ENCODE measurements at regions not wholly inside any gene's neighbourhood (a gene's known extent, or its start where the extent isn't known, plus 50 kb on each side); places are given as distances from the start of the nearest gene placed in this dataset.

DNA sequence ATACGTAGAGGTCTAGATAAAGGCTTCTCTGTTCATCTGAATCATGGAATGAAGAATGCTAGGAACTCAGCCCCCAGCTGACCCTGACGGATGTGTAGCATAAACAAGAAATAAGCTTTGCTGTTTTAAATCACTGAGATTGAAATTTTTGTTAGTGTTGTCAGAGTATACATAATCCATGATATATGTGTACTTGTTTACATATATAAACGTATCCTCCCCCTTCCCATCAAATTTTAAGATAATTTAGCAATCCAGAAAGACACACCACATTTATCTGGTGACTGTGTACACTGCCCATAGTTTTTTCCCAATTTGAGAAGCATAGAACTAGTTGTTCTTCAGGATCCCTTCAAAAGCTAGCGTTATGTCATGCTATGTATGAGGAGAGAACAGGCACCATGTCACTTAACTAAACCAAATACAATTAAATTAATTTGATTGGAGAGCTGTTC is 80.8 kb upstream of the OSMR start:
- DNase-seq, result no peak

DNA sequence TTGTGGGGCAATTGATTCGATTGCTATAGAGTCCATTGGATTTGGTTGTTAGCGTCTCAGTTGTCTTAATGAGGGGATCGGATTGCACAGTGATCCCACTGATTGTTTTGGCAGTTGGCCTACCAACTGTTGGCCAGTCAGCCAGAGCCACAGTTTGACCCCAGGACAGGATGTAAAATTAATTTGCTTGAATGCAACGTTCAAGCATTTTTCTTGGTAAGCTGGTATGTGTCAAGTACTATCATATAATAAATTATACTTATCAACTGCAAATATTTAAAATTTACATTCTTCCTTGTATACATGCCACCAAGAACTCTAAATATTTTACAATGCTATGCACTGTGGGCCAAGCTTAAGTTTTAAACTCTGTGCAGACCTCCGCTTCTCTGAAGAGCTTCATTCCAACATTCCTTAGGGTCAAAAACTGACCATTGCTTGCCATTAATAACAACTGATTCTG is 80.4 kb upstream of the OSMR start:
- intact Hi-C loops (cut with micrococcal nuclease), result no loop called here
- Histone ChIP-seq H3K79me2 (ENCODE audit: control insufficient read depth, insufficient read depth, low read length) (no peaks in the 10 kb centered on the region), H3K4me3 (ENCODE audit: control extremely low read depth in 1 of 5, extremely low read depth in 1 of 5, insufficient read depth in 1 of 5, low read depth in 2 of 5, low read length in 4 of 5) (no peak overlapping the region), H3K9ac (ENCODE audit: low read length) (no peak overlapping the region), H3K4me2 (replicated peaks; ENCODE audit: low read depth, low read length, poor library complexity, severe bottlenecking) (no peak overlapping the region), H3K27me3 (replicated peaks in 1 of 4; ENCODE audit: control extremely low read depth in 1 of 4, control insufficient read depth in 3 of 4, insufficient read depth in 4 of 4, low read length in 3 of 4) (no peaks in the 10 kb centered on the region), H4K20me1 (ENCODE audit: control insufficient read depth, insufficient read depth, low read length, poor library complexity, severe bottlenecking) (no peaks in the 10 kb centered on the region), H2AFZ (ENCODE audit: insufficient read depth, low read depth, low read length, poor library complexity, severe bottlenecking) (no peak overlapping the region), H3K9me3 (ENCODE audit: control extremely low read depth in 1 of 3, control insufficient read depth in 2 of 3, insufficient read depth in 1 of 3, low read length in 2 of 3) (peaks cover 0 to 5% (median 0%) of the 10 kb centered on the region in 3 donors), H3K36me3 (replicated peaks in 1 of 2; ENCODE audit: control extremely low read depth in 1 of 2, control insufficient read depth in 1 of 2, extremely low read depth in 1 of 2, insufficient read depth in 2 of 2, low read length in 1 of 2) (no peaks in the 10 kb centered on the region), H3K4me1 (ENCODE audit: control insufficient read depth in 2 of 2, insufficient read depth in 2 of 2, low read length in 2 of 2) (no peaks in the 10 kb centered on the region), H3K27ac (ENCODE audit: low read length in 2 of 2) (no peak overlapping the region)
- no peak overlapping the region for H3K27ac Mint-ChIP-seq
- ATAC-seq (ENCODE audit: low read depth) (no peak), DNase-seq (no peak)
- WGBS (ENCODE audit: insufficient coverage), result 95% methylated on average over 3 of the region's 5 CpGs
- ChIA-PET CTCF (no interaction called here), POLR2A (no interaction called here)
- H3K4me3 Mint-ChIP-seq, result no peak overlapping the region
- no peaks in the 10 kb centered on the region for H3K4me1 Mint-ChIP-seq
- H3K9me3 Mint-ChIP-seq (ENCODE audit: insufficient read depth), result peaks cover 4% of the 10 kb centered on the region
- no peak for TF ChIP-seq EZH2 (IDR thresholded peaks at IDR 0.05; ENCODE audit: borderline replicate concordance, insufficient read depth, low read depth, low read length, poor library complexity, severe bottlenecking)
- TF ChIP-seq, protein P1, sequence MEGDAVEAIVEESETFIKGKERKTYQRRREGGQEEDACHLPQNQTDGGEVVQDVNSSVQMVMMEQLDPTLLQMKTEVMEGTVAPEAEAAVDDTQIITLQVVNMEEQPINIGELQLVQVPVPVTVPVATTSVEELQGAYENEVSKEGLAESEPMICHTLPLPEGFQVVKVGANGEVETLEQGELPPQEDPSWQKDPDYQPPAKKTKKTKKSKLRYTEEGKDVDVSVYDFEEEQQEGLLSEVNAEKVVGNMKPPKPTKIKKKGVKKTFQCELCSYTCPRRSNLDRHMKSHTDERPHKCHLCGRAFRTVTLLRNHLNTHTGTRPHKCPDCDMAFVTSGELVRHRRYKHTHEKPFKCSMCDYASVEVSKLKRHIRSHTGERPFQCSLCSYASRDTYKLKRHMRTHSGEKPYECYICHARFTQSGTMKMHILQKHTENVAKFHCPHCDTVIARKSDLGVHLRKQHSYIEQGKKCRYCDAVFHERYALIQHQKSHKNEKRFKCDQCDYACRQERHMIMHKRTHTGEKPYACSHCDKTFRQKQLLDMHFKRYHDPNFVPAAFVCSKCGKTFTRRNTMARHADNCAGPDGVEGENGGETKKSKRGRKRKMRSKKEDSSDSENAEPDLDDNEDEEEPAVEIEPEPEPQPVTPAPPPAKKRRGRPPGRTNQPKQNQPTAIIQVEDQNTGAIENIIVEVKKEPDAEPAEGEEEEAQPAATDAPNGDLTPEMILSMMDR (IDR thresholded peaks at IDR 0.05), result no peak
- peaks cover 9% of the 10 kb centered on the region for H3K27me3 Mint-ChIP-seq

More for the DNA sequence above, 80.8 kb upstream of the OSMR start:
- no peak for ATAC-seq (ENCODE audit: low read depth)
- H3K27ac Mint-ChIP-seq, result no peak overlapping the region
- no peak overlapping the region for H3K4me3 Mint-ChIP-seq
- intact Hi-C loops (cut with micrococcal nuclease), result no loop called here
- Histone ChIP-seq H2AFZ (ENCODE audit: insufficient read depth, low read depth, low read length, poor library complexity, severe bottlenecking) (no peak overlapping the region), H3K27me3 (replicated peaks in 1 of 4; ENCODE audit: control extremely low read depth in 1 of 4, control insufficient read depth in 3 of 4, insufficient read depth in 4 of 4, low read length in 3 of 4) (no peaks in the 10 kb centered on the region), H3K4me1 (ENCODE audit: control insufficient read depth in 2 of 2, insufficient read depth in 2 of 2, low read length in 2 of 2) (no peaks in the 10 kb centered on the region), H3K27ac (ENCODE audit: low read length in 2 of 2) (no peak overlapping the region), H3K4me3 (ENCODE audit: control extremely low read depth in 1 of 5, extremely low read depth in 1 of 5, insufficient read depth in 1 of 5, low read depth in 2 of 5, low read length in 4 of 5) (no peak overlapping the region), H3K36me3 (replicated peaks in 1 of 2; ENCODE audit: control extremely low read depth in 1 of 2, control insufficient read depth in 1 of 2, extremely low read depth in 1 of 2, insufficient read depth in 2 of 2, low read length in 1 of 2) (no peaks in the 10 kb centered on the region), H3K79me2 (ENCODE audit: control insufficient read depth, insufficient read depth, low read length) (no peaks in the 10 kb centered on the region), H3K9me3 (ENCODE audit: control extremely low read depth in 1 of 3, control insufficient read depth in 2 of 3, insufficient read depth in 1 of 3, low read length in 2 of 3) (peaks cover 0 to under 1% (median 0%) of the 10 kb centered on the region in 3 donors), H4K20me1 (ENCODE audit: control insufficient read depth, insufficient read depth, low read length, poor library complexity, severe bottlenecking) (no peaks in the 10 kb centered on the region), H3K4me2 (replicated peaks; ENCODE audit: low read depth, low read length, poor library complexity, severe bottlenecking) (no peak overlapping the region), H3K9ac (ENCODE audit: low read length) (no peak overlapping the region)
- no peaks in the 10 kb centered on the region for H3K4me1 Mint-ChIP-seq
- WGBS (ENCODE audit: insufficient coverage), result no CpG with 5 or more reads among the region's 4 CpGs
- TF ChIP-seq, protein P1 (IDR thresholded peaks at IDR 0.05), result no peak
- TF ChIP-seq EZH2 (IDR thresholded peaks at IDR 0.05; ENCODE audit: borderline replicate concordance, insufficient read depth, low read depth, low read length, poor library complexity, severe bottlenecking), result no peak
- ChIA-PET POLR2A (no interaction called here), CTCF (no interaction called here)
- peaks cover 4% of the 10 kb centered on the region for H3K9me3 Mint-ChIP-seq (ENCODE audit: insufficient read depth)
- peaks cover 13% of the 10 kb centered on the region for H3K27me3 Mint-ChIP-seq
